HEK293T (cell line): ENCODE measurements at regions not wholly inside any gene's neighbourhood (a gene's known extent, or its start where the extent isn't known, plus 50 kb on each side); places are given as distances from the start of the nearest gene placed in this dataset.

Experiments used
- BHLHE40 ChIP-seq: fragments of 450-650 bp; IDR thresholded peaks from 2 replicates; pipeline ENCODE4 v1.6.1; 2016; ENCODE audit warnings: mild to moderate bottlenecking, moderate library complexity, borderline replicate concordance
- FOXK2 ChIP-seq: fragments of 450-650 bp; IDR thresholded peaks from 2 replicates; pipeline ENCODE4 v1.6.1; 2016; ENCODE audit warnings: mild to moderate bottlenecking

DNA sequence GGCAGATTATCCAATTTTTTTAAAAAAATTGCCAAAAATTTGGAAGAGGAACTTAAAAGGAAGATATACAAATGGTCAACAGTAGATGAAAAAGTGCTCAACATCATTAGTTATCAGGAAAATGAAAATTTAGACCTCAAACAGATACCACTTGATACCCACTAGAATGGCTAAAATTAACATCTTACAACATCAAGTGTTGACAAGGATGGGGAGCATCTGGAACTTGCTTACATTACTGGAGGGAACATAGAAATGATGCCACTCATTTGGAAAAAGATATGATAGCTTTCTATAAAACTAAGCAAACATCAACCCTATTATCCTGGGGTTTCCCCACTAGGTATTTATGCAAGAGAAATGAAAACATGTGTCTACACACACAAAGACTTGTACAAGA lies 284.5 kb upstream of the CHRNA7 start:
- TF ChIP-seq BHLHE40, result no peak
- no peak for TF ChIP-seq FOXK2
